Hematopoietic multipotent progenitor cell treated with erythropoietin and hydrocortisone succinate and interleukin-3 and kit ligand, for 8 days (in vitro differentiated cells): ENCODE measurements at regions not wholly inside any gene's neighbourhood (a gene's known extent, or its start where the extent isn't known, plus 50 kb on each side); places are given as distances from the start of the nearest gene placed in this dataset.

Source experiments
- DNase-seq: peaks from one replicate; pipeline ENCODE4 v3.0.0-alpha.2; 2015

GRCh38 chr4:30783751-30784150, 63.6 kb downstream of the PCDH7 start:
- DNase-seq = no peak

GRCh38 chr4:30789219-30789671, 69.1 kb downstream of the PCDH7 start:
- no peak for DNase-seq

- DNase-seq = no peak
Measured at GRCh38 chr4:30790123-30790522, 70.0 kb downstream of the PCDH7 start.

- no peak for DNase-seq
Measured at GRCh38 chr4:30790998-30791397, 70.8 kb downstream of the PCDH7 start.

- no peak for DNase-seq
Measured at GRCh38 chr4:30792601-30793000, 72.4 kb downstream of the PCDH7 start.

GRCh38 chr4:30801876-30802275, 81.7 kb downstream of the PCDH7 start:
- DNase-seq = no peak

- DNase-seq = no peak
Measured at GRCh38 chr4:30802622-30803323, 82.6 kb downstream of the PCDH7 start.

GRCh38 chr4:30808276-30808675, 88.1 kb downstream of the PCDH7 start:
- DNase-seq = no peak

- DNase-seq = no peak
Measured at GRCh38 chr4:30811296-30811695, 91.1 kb downstream of the PCDH7 start.

- DNase-seq = no peak
Measured at GRCh38 chr4:30815685-30816084, 95.5 kb downstream of the PCDH7 start.

GRCh38 chr4:30817447-30817846, 97.3 kb downstream of the PCDH7 start:
- no peak for DNase-seq

- no peak for DNase-seq
Measured at GRCh38 chr4:30818541-30818940, 98.4 kb downstream of the PCDH7 start.

- no peak for DNase-seq
Measured at GRCh38 chr4:30821275-30821674, 101.1 kb downstream of the PCDH7 start.

- DNase-seq = no peak
Measured at GRCh38 chr4:30821859-30822612, 101.9 kb downstream of the PCDH7 start.

GRCh38 chr4:30822911-30823551, 102.9 kb downstream of the PCDH7 start:
- no peak for DNase-seq

- DNase-seq = no peak
Measured at GRCh38 chr4:30825008-30825770, 105.0 kb downstream of the PCDH7 start.

- DNase-seq = no peak
Measured at GRCh38 chr4:30828264-30828926, 108.2 kb downstream of the PCDH7 start.

- DNase-seq = no peak
Measured at GRCh38 chr4:30832639-30833038, 112.5 kb downstream of the PCDH7 start.

- DNase-seq = no peak
Measured at GRCh38 chr4:30833206-30833605, 113.0 kb downstream of the PCDH7 start.

- DNase-seq = no peak
Measured at GRCh38 chr4:30835044-30835443, 114.9 kb downstream of the PCDH7 start.

GRCh38 chr4:30836231-30836630, 116.1 kb downstream of the PCDH7 start:
- DNase-seq = no peak

GRCh38 chr4:30837131-30837539, 117.0 kb downstream of the PCDH7 start:
- DNase-seq = no peak

GRCh38 chr4:30837861-30838260, 117.7 kb downstream of the PCDH7 start:
- DNase-seq = no peak
